ENCODE measurements at regions not wholly inside any gene's neighbourhood (a gene's known extent, or its start where the extent isn't known, plus 50 kb on each side); places are given as distances from the start of the nearest gene placed in this dataset.
"Not testable (repeated sequence)": the region's sequence is repeated elsewhere in the genome, so short reads cannot be mapped to it uniquely, and the experiment has no call there.

- DNase-seq = no peak
Measured at GRCh38 chr2:53188851-53189510, 578.6 kb upstream of the CHAC2 start.

- no peak for DNase-seq
Measured at GRCh38 chr2:53183581-53183980, 584.0 kb upstream of the CHAC2 start.

GRCh38 chr2:53182601-53183000, 585.0 kb upstream of the CHAC2 start:
- DNase-seq = no peak

GRCh38 chr2:53181759-53182158, 585.8 kb upstream of the CHAC2 start:
- DNase-seq = no peak

- DNase-seq = no peak
Measured at GRCh38 chr2:53177327-53177726, 590.3 kb upstream of the CHAC2 start.

GRCh38 chr2:53174539-53174938, 593.1 kb upstream of the CHAC2 start:
- DNase-seq = no peak

- no peak for DNase-seq
Measured at GRCh38 chr2:53173698-53174455, 593.7 kb upstream of the CHAC2 start.

- DNase-seq = no peak
Measured at GRCh38 chr2:53173091-53173490, 594.5 kb upstream of the CHAC2 start.

- no peak for DNase-seq
Measured at GRCh38 chr2:53170466-53170865, 597.1 kb upstream of the CHAC2 start.

- no peak for DNase-seq
Measured at GRCh38 chr2:53167227-53167626, 600.4 kb upstream of the CHAC2 start.

GRCh38 chr2:53150146-53150545, 617.5 kb upstream of the CHAC2 start:
- no peak for DNase-seq

- DNase-seq = no peak
Measured at GRCh38 chr2:53148221-53148620, 619.4 kb upstream of the CHAC2 start.

- no peak for DNase-seq
Measured at GRCh38 chr2:53131416-53131815, 636.2 kb upstream of the CHAC2 start.

- no peak for DNase-seq
Measured at GRCh38 chr2:53130441-53130943, 637.1 kb upstream of the CHAC2 start.

- no peak for DNase-seq
Measured at GRCh38 chr2:53129851-53130250, 637.8 kb upstream of the CHAC2 start.

GRCh38 chr2:53127061-53127650, 640.4 kb upstream of the CHAC2 start:
- no peak for DNase-seq

- no peak for DNase-seq
Measured at GRCh38 chr2:53114991-53115390, 652.6 kb upstream of the CHAC2 start.

- DNase-seq = no peak
Measured at GRCh38 chr2:53114582-53114981, 653.0 kb upstream of the CHAC2 start.

GRCh38 chr2:53112408-53112807, 655.2 kb upstream of the CHAC2 start:
- not testable (repeated sequence) for DNase-seq

- no peak for DNase-seq
Measured at GRCh38 chr2:53111406-53111805, 656.2 kb upstream of the CHAC2 start.

GRCh38 chr2:53111004-53111403, 656.6 kb upstream of the CHAC2 start:
- no peak for DNase-seq

- no peak for DNase-seq
Measured at GRCh38 chr2:53108246-53108645, 659.4 kb upstream of the CHAC2 start.

GRCh38 chr2:53104263-53104662, 663.3 kb upstream of the CHAC2 start:
- no peak for DNase-seq

- DNase-seq = no peak
Measured at GRCh38 chr2:53103679-53104078, 663.9 kb upstream of the CHAC2 start.

Data from GDM1 (cell line).